Activated B cell treated with CpG ODN at 0.5 μM for 24 hours (primary cell): ENCODE measurements at regions not wholly inside any gene's neighbourhood (a gene's known extent, or its start where the extent isn't known, plus 50 kb on each side); places are given as distances from the start of the nearest gene placed in this dataset.

ENCODE experiments used
- ATAC-seq: fragments of 200-7000 bp; cut with Tn5 transposase; one replicate; pipeline ENCODE4 v1.10.0; 2021; ENCODE audit warnings: low read depth, mild to moderate bottlenecking, moderate library complexity
- CTCF ChIA-PET: fragments of 350-600 bp; sonication (Branson Sonifier 250); formaldehyde crosslinking; loops from one replicate; lab custom pipeline; 2021; ENCODE audit warnings: antibody characterized with exemption; lab: Charles Lee
- POLR2A ChIA-PET: fragments of 350-600 bp; sonication (Branson Sonifier 250); formaldehyde crosslinking; loops from one replicate; lab custom pipeline; 2021; ENCODE audit warnings: antibody characterized with exemption; lab: Charles Lee
- DNase-seq: peaks from one replicate; pipeline ENCODE4 v3.0.0; 2022
- H3K27ac Mint-ChIP-seq: one replicate; pipeline ENCODE4 v1.8.0; 2020; ENCODE audit warnings: mixed read lengths
- H3K27me3 Mint-ChIP-seq: one replicate; pipeline ENCODE4 v1.8.0; 2021; ENCODE audit warnings: mixed read lengths
- H3K36me3 Mint-ChIP-seq: one replicate; pipeline ENCODE4 v1.8.0; 2021; ENCODE audit warnings: low read depth, mixed read lengths
- H3K4me1 Mint-ChIP-seq: one replicate; pipeline ENCODE4 v1.8.0; 2021; ENCODE audit warnings: mixed read lengths
- H3K4me3 Mint-ChIP-seq: one replicate; pipeline ENCODE4 v1.8.0; 2020; ENCODE audit warnings: mild to moderate bottlenecking, mixed read lengths
- H3K9me3 Mint-ChIP-seq: one replicate; pipeline ENCODE4 v1.8.0; 2020; ENCODE audit warnings: mixed read lengths
- intact Hi-C: fragments of 100-400 bp; cut with micrococcal nuclease; formaldehyde crosslinking; loops from one replicate; pipeline ENCODE4 v1.15.1; 2024
- TF ChIP-seq, protein P1 (sequence below): fragments of 200-600 bp; IDR thresholded peaks from one replicate; pipeline ENCODE4 v1.8.0; 2022; ENCODE audit warnings: antibody characterized with exemption, mild to moderate bottlenecking

- TF ChIP-seq, protein P1, sequence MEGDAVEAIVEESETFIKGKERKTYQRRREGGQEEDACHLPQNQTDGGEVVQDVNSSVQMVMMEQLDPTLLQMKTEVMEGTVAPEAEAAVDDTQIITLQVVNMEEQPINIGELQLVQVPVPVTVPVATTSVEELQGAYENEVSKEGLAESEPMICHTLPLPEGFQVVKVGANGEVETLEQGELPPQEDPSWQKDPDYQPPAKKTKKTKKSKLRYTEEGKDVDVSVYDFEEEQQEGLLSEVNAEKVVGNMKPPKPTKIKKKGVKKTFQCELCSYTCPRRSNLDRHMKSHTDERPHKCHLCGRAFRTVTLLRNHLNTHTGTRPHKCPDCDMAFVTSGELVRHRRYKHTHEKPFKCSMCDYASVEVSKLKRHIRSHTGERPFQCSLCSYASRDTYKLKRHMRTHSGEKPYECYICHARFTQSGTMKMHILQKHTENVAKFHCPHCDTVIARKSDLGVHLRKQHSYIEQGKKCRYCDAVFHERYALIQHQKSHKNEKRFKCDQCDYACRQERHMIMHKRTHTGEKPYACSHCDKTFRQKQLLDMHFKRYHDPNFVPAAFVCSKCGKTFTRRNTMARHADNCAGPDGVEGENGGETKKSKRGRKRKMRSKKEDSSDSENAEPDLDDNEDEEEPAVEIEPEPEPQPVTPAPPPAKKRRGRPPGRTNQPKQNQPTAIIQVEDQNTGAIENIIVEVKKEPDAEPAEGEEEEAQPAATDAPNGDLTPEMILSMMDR: no peak
- no peak for ATAC-seq
- H3K9me3 Mint-ChIP-seq: no peaks in the 10 kb centered on the region
- no peaks in the 10 kb centered on the region for H3K36me3 Mint-ChIP-seq
- H3K27me3 Mint-ChIP-seq: peaks cover 2% of the 10 kb centered on the region
- DNase-seq: no peak
- H3K4me3 Mint-ChIP-seq: no peak overlapping the region
- intact Hi-C loops: no loop called here
- ChIA-PET CTCF (no interaction called here), POLR2A (no interaction called here)
- H3K4me1 Mint-ChIP-seq: no peaks in the 10 kb centered on the region
- H3K27ac Mint-ChIP-seq: no peak overlapping the region
These were observed 316.7 kb upstream of the CHAC2 start for GRCh38 chr2:53450923-53451322.

- no peak for DNase-seq
- no peaks in the 10 kb centered on the region for H3K9me3 Mint-ChIP-seq
- H3K4me1 Mint-ChIP-seq: no peaks in the 10 kb centered on the region
- peaks cover 2% of the 10 kb centered on the region for H3K27me3 Mint-ChIP-seq
- ChIA-PET CTCF (no interaction called here), POLR2A (no interaction called here)
- H3K36me3 Mint-ChIP-seq: no peaks in the 10 kb centered on the region
- no peak for ATAC-seq
- TF ChIP-seq, protein P1: no peak
- H3K27ac Mint-ChIP-seq: no peak overlapping the region
- intact Hi-C loops: no loop called here
- no peak overlapping the region for H3K4me3 Mint-ChIP-seq
These were observed 319.0 kb upstream of the CHAC2 start for GRCh38 chr2:53448591-53448990.

- no peak for DNase-seq
- Mint-ChIP-seq H3K4me3 (no peak overlapping the region), H3K27me3 (peaks cover 2% of the 10 kb centered on the region), H3K4me1 (no peaks in the 10 kb centered on the region), H3K36me3 (no peaks in the 10 kb centered on the region), H3K27ac (no peak overlapping the region), H3K9me3 (no peaks in the 10 kb centered on the region)
- TF ChIP-seq, protein P1: no peak
- POLR2A ChIA-PET: no interaction called here
- intact Hi-C loops: no loop called here
- no peak for ATAC-seq
- CTCF ChIA-PET: no interaction called here
These were observed 319.5 kb upstream of the CHAC2 start for GRCh38 chr2:53448086-53448485.

DNA sequence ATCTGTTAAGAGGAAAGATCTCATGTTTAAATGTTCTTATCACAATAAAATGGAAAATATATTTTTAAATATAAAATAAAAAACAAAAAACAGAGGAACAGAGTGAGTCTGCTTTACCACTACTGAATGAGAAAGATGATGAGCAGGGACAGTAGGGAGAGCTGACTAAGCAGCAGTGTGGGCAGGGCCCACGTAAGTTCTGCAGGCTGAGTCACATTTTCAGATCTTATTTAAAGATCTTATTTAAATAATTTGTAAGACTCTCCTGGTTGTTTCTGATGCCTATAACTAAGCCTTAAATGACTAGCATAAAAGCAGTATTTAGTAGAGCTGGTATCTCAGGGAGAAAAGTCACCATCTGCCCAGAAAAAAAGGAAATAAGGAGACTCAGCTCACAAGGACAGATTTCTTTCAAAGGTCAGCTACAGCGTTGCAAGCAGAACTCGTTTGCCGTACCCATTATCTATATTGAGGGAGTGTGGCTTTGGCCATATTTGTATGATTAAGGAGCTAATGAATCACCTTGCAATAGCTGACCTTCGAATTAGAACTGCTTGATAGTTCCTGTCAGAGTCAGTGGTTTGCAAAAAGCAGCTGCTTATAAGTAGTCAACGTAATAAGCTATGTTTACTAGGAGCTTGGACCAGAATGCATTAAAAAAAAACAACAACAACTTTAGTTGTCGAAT, 322.1 kb upstream of the CHAC2 start:
- H3K36me3 Mint-ChIP-seq: no peaks in the 10 kb centered on the region
- POLR2A ChIA-PET: no interaction called here
- H3K27me3 Mint-ChIP-seq: peaks cover 2% of the 10 kb centered on the region
- H3K27ac Mint-ChIP-seq: no peak overlapping the region
- intact Hi-C loops: no loop called here
- no peak for ATAC-seq
- TF ChIP-seq, protein P1: no peak
- no peak overlapping the region for H3K4me3 Mint-ChIP-seq
- no peaks in the 10 kb centered on the region for H3K4me1 Mint-ChIP-seq
- no peak for DNase-seq
- no peaks in the 10 kb centered on the region for H3K9me3 Mint-ChIP-seq
- CTCF ChIA-PET: no interaction called here

GRCh38 chr2:53442783-53443182, 324.8 kb upstream of the CHAC2 start:
- Mint-ChIP-seq H3K27ac (no peak overlapping the region), H3K4me3 (no peak overlapping the region), H3K4me1 (no peaks in the 10 kb centered on the region), H3K36me3 (no peaks in the 10 kb centered on the region), H3K9me3 (no peaks in the 10 kb centered on the region), H3K27me3 (peaks cover 2% of the 10 kb centered on the region)
- intact Hi-C loops: no loop called here
- ATAC-seq: no peak
- POLR2A ChIA-PET: no interaction called here
- DNase-seq: no peak
- TF ChIP-seq, protein P1: no peak
- CTCF ChIA-PET: no interaction called here
